CD14-positive monocyte (primary cell): ENCODE measurements at regions not wholly inside any gene's neighbourhood (a gene's known extent, or its start where the extent isn't known, plus 50 kb on each side); places are given as distances from the start of the nearest gene placed in this dataset.

Experiments
- DNase-seq, 3 donors: peaks; one replicate each; pipeline ENCODE4 v3.0.0-alpha.2; 2011 to 2022
- H2AFZ ChIP-seq: 2 replicates; pipeline ENCODE4 v1.6.0; 2012; ENCODE audit warnings: mild to moderate bottlenecking, low read depth, low read length, inconsistent platforms; ENCODE audit not compliant: insufficient read depth, poor library complexity, severe bottlenecking
- H3K27ac ChIP-seq, 2 donors: 1 replicate in 1 of 2; 2 replicates in 1 of 2; pipeline ENCODE4 v1.5.1; 2012 to 2013; ENCODE audit warnings: low read length in 2 of 2, control low read depth in 1 of 2, inconsistent platforms in 1 of 2, low read depth in 1 of 2, mild to moderate bottlenecking in 1 of 2
- H3K27me3 ChIP-seq, 2 donors: one replicate each; pipeline versions ENCODE4 v1.6.0 to v1.6.1; 2011 to 2013; ENCODE audit warnings: low read length in 2 of 2; ENCODE audit not compliant: control insufficient read depth in 2 of 2, insufficient read depth in 2 of 2
- H3K36me3 ChIP-seq, 2 donors: replicated peaks in 1 of 2; 1 replicate in 1 of 2; 2 replicates in 1 of 2; pipeline versions ENCODE4 v1.5.1 to v1.6.1; 2012 to 2013; ENCODE audit warnings: low read length in 2 of 2, control low read depth in 1 of 2, inconsistent platforms in 1 of 2, mild to moderate bottlenecking in 1 of 2; ENCODE audit not compliant: insufficient read depth in 2 of 2, control insufficient read depth in 1 of 2
- H3K4me1 ChIP-seq, 2 donors: 1 replicate in 1 of 2; 2 replicates in 1 of 2; pipeline versions ENCODE4 v1.5.1 to v1.6.1; 2012 to 2013; ENCODE audit warnings: low read length in 2 of 2, control low read depth in 1 of 2, inconsistent platforms in 1 of 2, mild to moderate bottlenecking in 1 of 2, moderate library complexity in 1 of 2; ENCODE audit not compliant: insufficient read depth in 2 of 2, control insufficient read depth in 1 of 2
- H3K4me2 ChIP-seq: replicated peaks from 2 replicates; pipeline ENCODE3; 2012; ENCODE audit warnings: low read length, moderate library complexity, mild to moderate bottlenecking; ENCODE audit not compliant: poor library complexity, severe bottlenecking; ENCODE audit errors: extremely low read depth
- H3K4me3 ChIP-seq, 3 experiments: fragments of 200-600 bp in 1 of 3; sonication (generic) in 1 of 3; replicated peaks in 1 of 3; 1 replicate in 2 of 3; 2 replicates in 1 of 3; pipeline ENCODE4 v1.5.1; 2011 to 2013; ENCODE audit warnings: low read length in 3 of 3, mild to moderate bottlenecking in 3 of 3, control low read depth in 2 of 3, low read depth in 2 of 3, inconsistent platforms in 1 of 3, moderate library complexity in 1 of 3
- H3K79me2 ChIP-seq: 2 replicates; pipeline ENCODE4 v1.6.0; 2012; ENCODE audit warnings: mild to moderate bottlenecking, control low read depth, inconsistent platforms, low read length, moderate library complexity; ENCODE audit not compliant: insufficient read depth
- H3K9ac ChIP-seq: 2 replicates; pipeline ENCODE4 v1.6.0; 2017; ENCODE audit warnings: low read length, mild to moderate bottlenecking; ENCODE audit not compliant: insufficient read depth, poor library complexity, severe bottlenecking
- H3K9me3 ChIP-seq, 2 donors: replicated peaks in 1 of 2; 1 replicate in 1 of 2; 2 replicates in 1 of 2; pipeline versions ENCODE4 v1.5.1 to v1.6.1; 2012 to 2013; ENCODE audit warnings: low read length in 2 of 2, control low read depth in 1 of 2; ENCODE audit not compliant: control insufficient read depth in 1 of 2, insufficient read depth in 1 of 2
- H4K20me1 ChIP-seq: 2 replicates; pipeline ENCODE4 v1.6.0; 2012; ENCODE audit warnings: mild to moderate bottlenecking, low read length, control low read depth, moderate library complexity; ENCODE audit not compliant: insufficient read depth
- H3K27ac Mint-ChIP-seq, 7 donors: one replicate each; pipeline ENCODE4 v1.8.0; 2020; ENCODE audit warnings: mild to moderate bottlenecking in 7 of 7, mixed read lengths in 7 of 7, moderate library complexity in 6 of 7, inconsistent platforms in 2 of 7
- H3K27me3 Mint-ChIP-seq, 3 donors: one replicate each; pipeline ENCODE4 v1.8.0; 2021 to 2022; ENCODE audit warnings: low read depth in 3 of 3, mild to moderate bottlenecking in 3 of 3, mixed read lengths in 3 of 3, moderate library complexity in 3 of 3, inconsistent platforms in 1 of 3
- H3K36me3 Mint-ChIP-seq, 2 donors: one replicate each; pipeline ENCODE4 v1.8.0; 2020; ENCODE audit warnings: mixed read lengths in 2 of 2, inconsistent platforms in 1 of 2, mild to moderate bottlenecking in 1 of 2
- H3K4me1 Mint-ChIP-seq: one replicate; pipeline ENCODE4 v1.8.0; 2020; ENCODE audit warnings: mild to moderate bottlenecking, mixed read lengths
- H3K4me3 Mint-ChIP-seq, 2 donors: one replicate each; pipeline ENCODE4 v1.8.0; 2020; ENCODE audit warnings: mild to moderate bottlenecking in 2 of 2, mixed read lengths in 2 of 2, moderate library complexity in 1 of 2
- H3K9me3 Mint-ChIP-seq, 7 donors: one replicate each; pipeline ENCODE4 v1.8.0; 2020 to 2022; ENCODE audit warnings: mixed read lengths in 7 of 7, mild to moderate bottlenecking in 6 of 7, moderate library complexity in 6 of 7, inconsistent platforms in 2 of 7
- WGBS: methylation state at CpG from one replicate; pipeline ENCODE4 v1.1.5; 2013; ENCODE audit warnings: missing lambda C conversion rate; ENCODE audit not compliant: insufficient coverage; 5-methylcytosine and 5-hydroxymethylcytosine counted together
- intact Hi-C, 2 donors: fragments of 100-400 bp; cut with micrococcal nuclease; formaldehyde crosslinking; loops; one replicate each; pipeline versions ENCODE4 v1.15.0 to v1.15.1; 2023
- TF ChIP-seq, protein P1 (sequence below): fragments of 200-600 bp; IDR thresholded peaks from one replicate; pipeline ENCODE4 v1.8.0; 2022; ENCODE audit warnings: antibody characterized with exemption, mild to moderate bottlenecking

GRCh38 chr6:167668019-167668753 lies 158.5 kb upstream of the AFDN start:
- intact Hi-C loops = no loop called here
- no peaks in the 10 kb centered on the region for H3K4me1 Mint-ChIP-seq

DNA sequence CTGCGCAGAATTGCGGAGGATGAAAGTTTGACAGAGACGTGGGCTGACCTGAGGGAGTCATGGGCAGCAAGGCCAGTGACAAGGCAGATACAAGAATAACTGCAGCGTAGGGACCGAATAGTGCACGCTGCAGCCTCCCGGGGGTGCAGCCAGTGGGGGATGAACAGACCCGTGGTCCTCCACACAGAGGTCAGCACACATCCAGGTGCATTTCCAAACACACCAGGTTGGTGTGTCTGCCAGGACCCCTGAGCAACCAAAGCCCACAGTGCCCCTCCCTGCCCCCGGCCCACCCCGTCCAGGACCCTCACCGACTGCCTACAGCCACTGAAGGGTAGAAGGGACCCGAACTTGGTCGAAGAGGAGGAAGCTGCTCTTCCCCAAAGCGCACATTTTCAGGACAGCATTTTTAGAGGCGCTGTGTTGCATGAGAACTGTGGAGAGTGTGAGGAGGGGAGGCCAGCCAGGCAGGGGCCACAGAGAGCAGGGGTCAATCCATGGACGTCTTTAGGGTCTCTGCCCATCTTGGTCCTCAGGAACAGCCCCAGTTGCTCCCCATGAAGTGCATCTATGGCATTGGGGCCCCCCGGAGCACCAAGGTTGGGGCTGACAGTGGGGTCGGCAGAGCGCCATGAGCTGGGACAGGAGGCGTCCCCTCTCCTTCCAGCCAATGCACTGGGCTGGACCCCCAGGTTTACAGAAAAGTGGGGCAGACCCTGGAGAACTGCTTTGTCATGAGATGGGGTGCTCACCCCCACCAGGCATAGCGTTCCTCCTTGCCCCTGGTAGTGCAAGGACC lies 157.8 kb upstream of the AFDN start:
- H2AFZ ChIP-seq = no peak overlapping the region
- Mint-ChIP-seq H3K9me3 (peaks cover 15 to 34% (median 21%) of the 10 kb centered on the region in 7 donors), H3K27ac (no peak overlapping the region), H3K27me3 (peaks cover 0 to 6% (median 3%) of the 10 kb centered on the region in 3 donors), H3K36me3 (peaks cover 0 to 6% of the 10 kb centered on the region in 2 donors), H3K4me3 (no peak overlapping the region), H3K4me1 (no peaks in the 10 kb centered on the region)
- peaks cover 18 to 24% of the 10 kb centered on the region in 2 donors for H3K9me3 ChIP-seq
- H3K4me3 ChIP-seq = no peak overlapping the region
- DNase-seq = no peak
- H3K36me3 ChIP-seq = no peaks in the 10 kb centered on the region
- intact Hi-C loops = no loop called here
- no peaks in the 10 kb centered on the region for H4K20me1 ChIP-seq
- H3K27ac ChIP-seq = no peak overlapping the region
- no peaks in the 10 kb centered on the region for H3K4me1 ChIP-seq
- H3K79me2 ChIP-seq = no peaks in the 10 kb centered on the region
- H3K4me2 ChIP-seq = no peak overlapping the region
- WGBS = 90% methylated on average over 21 of the region's 21 CpGs
- no peaks in the 10 kb centered on the region for H3K27me3 ChIP-seq
- H3K9ac ChIP-seq = no peak overlapping the region
- TF ChIP-seq, protein P1, sequence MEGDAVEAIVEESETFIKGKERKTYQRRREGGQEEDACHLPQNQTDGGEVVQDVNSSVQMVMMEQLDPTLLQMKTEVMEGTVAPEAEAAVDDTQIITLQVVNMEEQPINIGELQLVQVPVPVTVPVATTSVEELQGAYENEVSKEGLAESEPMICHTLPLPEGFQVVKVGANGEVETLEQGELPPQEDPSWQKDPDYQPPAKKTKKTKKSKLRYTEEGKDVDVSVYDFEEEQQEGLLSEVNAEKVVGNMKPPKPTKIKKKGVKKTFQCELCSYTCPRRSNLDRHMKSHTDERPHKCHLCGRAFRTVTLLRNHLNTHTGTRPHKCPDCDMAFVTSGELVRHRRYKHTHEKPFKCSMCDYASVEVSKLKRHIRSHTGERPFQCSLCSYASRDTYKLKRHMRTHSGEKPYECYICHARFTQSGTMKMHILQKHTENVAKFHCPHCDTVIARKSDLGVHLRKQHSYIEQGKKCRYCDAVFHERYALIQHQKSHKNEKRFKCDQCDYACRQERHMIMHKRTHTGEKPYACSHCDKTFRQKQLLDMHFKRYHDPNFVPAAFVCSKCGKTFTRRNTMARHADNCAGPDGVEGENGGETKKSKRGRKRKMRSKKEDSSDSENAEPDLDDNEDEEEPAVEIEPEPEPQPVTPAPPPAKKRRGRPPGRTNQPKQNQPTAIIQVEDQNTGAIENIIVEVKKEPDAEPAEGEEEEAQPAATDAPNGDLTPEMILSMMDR = no peak

More at GRCh38 chr6:167668019-167668753, 158.5 kb upstream of the AFDN start:
- no peaks in the 10 kb centered on the region for H3K27me3 ChIP-seq
- H3K9me3 Mint-ChIP-seq = peaks cover 15 to 26% (median 18%) of the 10 kb centered on the region in 7 donors
- H3K79me2 ChIP-seq = no peaks in the 10 kb centered on the region
- peaks cover 0 to 6% of the 10 kb centered on the region in 2 donors for H3K36me3 Mint-ChIP-seq
- H3K4me1 ChIP-seq = no peaks in the 10 kb centered on the region
- H3K36me3 ChIP-seq = no peaks in the 10 kb centered on the region
- peaks cover 0 to 6% (median 5%) of the 10 kb centered on the region in 3 donors for H3K27me3 Mint-ChIP-seq
- no peak for DNase-seq
- no peak overlapping the region for H3K4me2 ChIP-seq
- H4K20me1 ChIP-seq = no peaks in the 10 kb centered on the region
- H3K27ac ChIP-seq = no peak overlapping the region
- H3K9ac ChIP-seq = no peak overlapping the region
- no peak overlapping the region for H3K4me3 ChIP-seq
- no peak overlapping the region for H3K27ac Mint-ChIP-seq
- WGBS = 97% methylated on average over 22 of the region's 26 CpGs
- peak overlapping the region in 1 of 2 donors; percentile 7 for H3K4me3 Mint-ChIP-seq
- TF ChIP-seq, protein P1 = no peak
- no peak overlapping the region for H2AFZ ChIP-seq
- H3K9me3 ChIP-seq = peaks cover 18 to 24% of the 10 kb centered on the region in 2 donors
